ENCODE measurements at regions not wholly inside any gene's neighbourhood (a gene's known extent, or its start where the extent isn't known, plus 50 kb on each side); places are given as distances from the start of the nearest gene placed in this dataset.

- Histone ChIP-seq H3K27me3 (ENCODE audit: control insufficient read depth, insufficient read depth, low read length) (no peaks in the 10 kb centered on the region), H3K36me3 (replicated peaks; ENCODE audit: control insufficient read depth, insufficient read depth, low read length) (no peaks in the 10 kb centered on the region), H3K4me3 (ENCODE audit: insufficient read depth, low read depth, low read length) (no peak overlapping the region)
- DNase-seq: no peak
These were observed 81.0 kb downstream of the QPCT start for GRCh38 chr2:37425408-37425807.

- no peak for DNase-seq
- H3K36me3 ChIP-seq (replicated peaks; ENCODE audit: control insufficient read depth, insufficient read depth, low read length): no peaks in the 10 kb centered on the region
- no peak overlapping the region for H3K4me3 ChIP-seq (ENCODE audit: insufficient read depth, low read depth, low read length)
- H3K27me3 ChIP-seq (ENCODE audit: control insufficient read depth, insufficient read depth, low read length): no peaks in the 10 kb centered on the region
These were observed 82.8 kb downstream of the QPCT start for GRCh38 chr2:37427241-37427640.

GRCh38 chr2:37436323-37436722 lies 91.9 kb downstream of the QPCT start:
- DNase-seq: no peak
- Histone ChIP-seq H3K36me3 (replicated peaks; ENCODE audit: control insufficient read depth, insufficient read depth, low read length) (no peaks in the 10 kb centered on the region), H3K4me3 (ENCODE audit: insufficient read depth, low read depth, low read length) (no peak overlapping the region), H3K27me3 (ENCODE audit: control insufficient read depth, insufficient read depth, low read length) (no peaks in the 10 kb centered on the region)

- DNase-seq: no peak
These were observed 94.8 kb downstream of the QPCT start for GRCh38 chr2:37439131-37439642.

DNA sequence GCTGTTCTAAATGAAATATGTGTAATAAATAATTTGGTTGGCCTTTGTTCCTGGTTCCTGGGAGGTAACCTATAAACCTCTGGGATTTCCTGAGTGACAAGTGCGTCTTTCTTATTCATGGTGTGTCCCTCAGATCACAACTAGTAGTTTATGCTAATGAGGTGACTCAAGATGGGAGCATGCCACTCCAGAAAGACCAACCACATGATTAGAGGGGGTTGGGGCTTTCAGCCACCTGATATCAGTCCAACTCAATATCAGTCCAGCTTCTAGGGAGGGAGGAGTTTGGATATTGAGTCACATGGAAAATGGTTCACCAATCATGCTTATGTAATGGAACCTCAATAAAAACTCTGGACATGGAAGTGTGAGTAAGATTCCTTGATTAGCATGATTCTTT lies 96.6 kb downstream of the QPCT start:
- DNase-seq: no peak
- no peak overlapping the region for H3K4me3 ChIP-seq (ENCODE audit: insufficient read depth, low read depth, low read length)

More at GRCh38 chr2:37439131-37439642, 94.8 kb downstream of the QPCT start:
- no peak overlapping the region for H3K4me3 ChIP-seq (ENCODE audit: insufficient read depth, low read depth, low read length)
- H3K27me3 ChIP-seq (ENCODE audit: control insufficient read depth, insufficient read depth, low read length): no peaks in the 10 kb centered on the region
- H3K36me3 ChIP-seq (replicated peaks; ENCODE audit: control insufficient read depth, insufficient read depth, low read length): no peaks in the 10 kb centered on the region

DNA sequence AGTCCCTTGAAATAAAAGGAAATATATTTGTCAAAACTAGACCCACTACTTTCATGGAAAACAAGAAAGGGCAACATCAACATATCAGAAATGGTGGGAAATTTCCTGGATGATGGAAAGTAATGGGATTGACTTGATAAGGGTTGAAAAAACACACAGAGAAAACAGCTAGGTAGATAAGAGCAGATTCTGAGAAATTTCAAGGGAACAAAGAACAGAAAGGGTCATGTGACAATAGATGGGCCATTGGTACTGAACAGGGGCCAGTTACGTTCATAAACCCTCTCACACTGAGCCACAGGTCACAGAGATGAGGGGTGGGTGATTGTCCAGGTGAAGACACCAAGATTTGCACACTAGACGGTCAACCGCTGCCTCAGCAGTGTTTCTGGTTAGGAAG lies 98.7 kb downstream of the QPCT start:
- Histone ChIP-seq H3K36me3 (replicated peaks; ENCODE audit: control insufficient read depth, insufficient read depth, low read length) (no peaks in the 10 kb centered on the region), H3K4me3 (ENCODE audit: insufficient read depth, low read depth, low read length) (no peak overlapping the region), H3K27me3 (ENCODE audit: control insufficient read depth, insufficient read depth, low read length) (no peaks in the 10 kb centered on the region)
- no peak for DNase-seq

More for the DNA sequence above, 96.6 kb downstream of the QPCT start:
- Histone ChIP-seq H3K27me3 (ENCODE audit: control insufficient read depth, insufficient read depth, low read length) (no peaks in the 10 kb centered on the region), H3K36me3 (replicated peaks; ENCODE audit: control insufficient read depth, insufficient read depth, low read length) (no peaks in the 10 kb centered on the region)

DNA sequence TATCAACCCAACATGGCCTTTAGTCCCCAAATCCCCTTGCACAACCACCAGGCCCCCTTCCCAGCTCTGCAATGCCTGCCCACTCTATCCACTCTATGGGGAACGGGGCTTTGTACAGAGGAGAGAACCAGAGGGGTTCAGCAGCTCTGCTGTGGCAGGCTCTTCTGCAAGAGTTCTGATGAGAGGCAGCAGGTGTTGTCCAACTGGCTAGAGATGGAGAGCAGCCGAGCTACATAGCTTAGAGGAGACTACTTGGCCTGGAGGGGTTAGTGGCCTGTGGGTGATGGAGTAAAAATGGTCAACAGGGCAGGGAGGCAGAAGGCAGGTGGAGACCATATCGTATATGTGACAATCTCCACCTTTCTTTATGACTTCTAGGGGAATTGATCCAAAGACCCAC lies 103.0 kb downstream of the QPCT start:
- H3K4me3 ChIP-seq (ENCODE audit: insufficient read depth, low read depth, low read length): no peak overlapping the region
- H3K27me3 ChIP-seq (ENCODE audit: control insufficient read depth, insufficient read depth, low read length): no peaks in the 10 kb centered on the region
- DNase-seq: no peak
- H3K36me3 ChIP-seq (replicated peaks; ENCODE audit: control insufficient read depth, insufficient read depth, low read length): no peaks in the 10 kb centered on the region

- no peak overlapping the region for H3K4me3 ChIP-seq (ENCODE audit: insufficient read depth, low read depth, low read length)
- no peak for DNase-seq
- H3K36me3 ChIP-seq (replicated peaks; ENCODE audit: control insufficient read depth, insufficient read depth, low read length): no peaks in the 10 kb centered on the region
- H3K27me3 ChIP-seq (ENCODE audit: control insufficient read depth, insufficient read depth, low read length): no peaks in the 10 kb centered on the region
These were observed 104.1 kb downstream of the QPCT start for GRCh38 chr2:37448342-37449120.

- Histone ChIP-seq H3K4me3 (ENCODE audit: insufficient read depth, low read depth, low read length) (no peak overlapping the region), H3K27me3 (ENCODE audit: control insufficient read depth, insufficient read depth, low read length) (no peaks in the 10 kb centered on the region), H3K36me3 (replicated peaks; ENCODE audit: control insufficient read depth, insufficient read depth, low read length) (no peaks in the 10 kb centered on the region)
- DNase-seq: no peak
These were observed 105.4 kb downstream of the QPCT start for GRCh38 chr2:37449761-37450296.

DNA sequence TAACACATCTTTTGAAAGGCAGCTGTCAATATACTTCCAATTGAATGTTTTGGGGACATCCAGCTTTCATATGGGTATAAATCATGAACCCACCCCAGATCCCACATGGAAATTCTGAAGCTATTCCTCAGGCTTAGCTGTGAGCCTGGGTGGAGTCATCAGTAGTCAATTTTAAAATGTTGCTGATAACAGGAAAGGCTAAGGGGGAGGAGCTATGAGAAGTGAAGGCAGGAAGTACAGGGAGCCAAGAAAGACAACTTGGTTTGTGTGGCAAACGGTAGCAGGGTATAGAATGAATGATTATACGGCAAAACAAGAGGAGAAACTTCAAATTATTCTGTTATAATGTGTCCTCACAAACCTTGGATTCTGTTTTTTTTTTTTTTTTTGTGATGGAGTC lies 108.6 kb downstream of the QPCT start:
- DNase-seq: no peak
- Histone ChIP-seq H3K27me3 (ENCODE audit: control insufficient read depth, insufficient read depth, low read length) (no peaks in the 10 kb centered on the region), H3K4me3 (ENCODE audit: insufficient read depth, low read depth, low read length) (no peak overlapping the region), H3K36me3 (replicated peaks; ENCODE audit: control insufficient read depth, insufficient read depth, low read length) (no peaks in the 10 kb centered on the region)

GRCh38 chr2:37454851-37455762 lies 110.7 kb downstream of the QPCT start:
- H3K27me3 ChIP-seq (ENCODE audit: control insufficient read depth, insufficient read depth, low read length): no peaks in the 10 kb centered on the region
- H3K36me3 ChIP-seq (replicated peaks; ENCODE audit: control insufficient read depth, insufficient read depth, low read length): no peaks in the 10 kb centered on the region
- no peak overlapping the region for H3K4me3 ChIP-seq (ENCODE audit: insufficient read depth, low read depth, low read length)
- DNase-seq: no peak

GRCh38 chr2:37456479-37456878 lies 112.0 kb downstream of the QPCT start:
- Histone ChIP-seq H3K4me3 (ENCODE audit: insufficient read depth, low read depth, low read length) (no peak overlapping the region), H3K36me3 (replicated peaks; ENCODE audit: control insufficient read depth, insufficient read depth, low read length) (no peaks in the 10 kb centered on the region), H3K27me3 (ENCODE audit: control insufficient read depth, insufficient read depth, low read length) (no peaks in the 10 kb centered on the region)
- DNase-seq: no peak

DNA sequence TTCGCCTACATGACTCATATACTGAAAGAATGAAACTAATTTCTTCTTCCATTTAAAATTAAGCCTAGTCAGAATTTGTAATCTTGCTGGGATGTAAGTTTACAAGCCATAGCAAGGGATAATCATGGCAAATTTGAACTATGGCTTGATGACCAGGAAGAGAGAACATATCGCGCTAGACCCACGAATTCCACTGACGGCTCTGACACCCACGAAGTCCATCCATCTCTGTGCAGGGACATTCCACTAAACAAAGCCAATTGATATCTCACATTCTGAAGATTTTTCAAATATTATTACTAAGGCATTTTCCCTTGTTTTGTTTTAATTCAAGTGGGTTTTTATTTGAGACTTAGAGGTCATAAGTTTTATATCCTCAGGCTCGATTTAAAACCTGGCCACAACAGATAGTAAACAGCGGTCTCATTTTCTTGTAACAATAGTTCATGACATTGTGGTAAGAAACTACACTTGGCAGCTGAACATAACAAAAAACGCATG lies 113.0 kb downstream of the QPCT start:
- no peak for DNase-seq
- H3K27me3 ChIP-seq (ENCODE audit: control insufficient read depth, insufficient read depth, low read length): no peaks in the 10 kb centered on the region
- H3K36me3 ChIP-seq (replicated peaks; ENCODE audit: control insufficient read depth, insufficient read depth, low read length): no peaks in the 10 kb centered on the region
- H3K4me3 ChIP-seq (ENCODE audit: insufficient read depth, low read depth, low read length): no peak overlapping the region

- Histone ChIP-seq H3K4me3 (ENCODE audit: insufficient read depth, low read depth, low read length) (no peak overlapping the region), H3K36me3 (replicated peaks; ENCODE audit: control insufficient read depth, insufficient read depth, low read length) (no peaks in the 10 kb centered on the region), H3K27me3 (ENCODE audit: control insufficient read depth, insufficient read depth, low read length) (no peaks in the 10 kb centered on the region)
- DNase-seq: no peak
These were observed 113.7 kb downstream of the QPCT start for GRCh38 chr2:37458133-37458532.

All from H7 (cell line).